Endothelial cell of umbilical vein (primary cell): ENCODE measurements at regions not wholly inside any gene's neighbourhood (a gene's known extent, or its start where the extent isn't known, plus 50 kb on each side); places are given as distances from the start of the nearest gene placed in this dataset.

Experiments used
- BruUV-seq: library from RNA; stranded (reverse); fragments of 400-500 nt; replicated peaks from 2 replicates; lab custom pipeline; 2021; lab: Mats Ljungman, UMichigan
- CTCF ChIA-PET: fragments of 300-600, 350-600 bp; sonication (Branson Sonifier 250); formaldehyde crosslinking; loops from one replicate; lab custom pipeline; 2021; ENCODE audit warnings: antibody characterized with exemption, inconsistent platforms; lab: Charles Lee
- POLR2A ChIA-PET: fragments of 300-600, 350-600 bp; sonication (Branson Sonifier 250); formaldehyde crosslinking; loops from one replicate; lab custom pipeline; 2021; ENCODE audit warnings: antibody characterized with exemption, inconsistent platforms; lab: Charles Lee
- DNase-seq: peaks from one replicate; pipeline ENCODE4 v3.0.0-alpha.2; 2011; ENCODE audit warnings: low read depth, low spot score
- FAIRE-seq: peaks from 2 replicates; lab custom pipeline; 2011; peaks lifted over from hg19 to GRCh38; lab: Jason Lieb, UNC
- H2AFZ ChIP-seq: 2 replicates; pipeline ENCODE4 v1.6.0; 2012; ENCODE audit warnings: low read depth, low read length, control low read depth, inconsistent platforms
- H3K27ac ChIP-seq: 2 replicates; pipeline ENCODE4 v1.5.1; 2011; ENCODE audit warnings: low read depth, mild to moderate bottlenecking, control low read depth, low read length, moderate library complexity; ENCODE audit not compliant: insufficient read depth
- H3K27me3 ChIP-seq, 2 experiments: 2 replicates each; pipeline versions ENCODE4 v1.6.0 to v1.6.1; 2011; ENCODE audit warnings: low read length in 2 of 2, mixed read lengths in 1 of 2; ENCODE audit not compliant: control insufficient read depth in 2 of 2, insufficient read depth in 2 of 2
- H3K36me3 ChIP-seq, 2 experiments: 2 replicates in 1 of 2; 3 replicates in 1 of 2; pipeline ENCODE4 v1.5.1; 2011; ENCODE audit warnings: low read length in 2 of 2, mild to moderate bottlenecking in 1 of 2, moderate library complexity in 1 of 2; ENCODE audit not compliant: control insufficient read depth in 2 of 2, insufficient read depth in 2 of 2; ENCODE audit errors: extremely low read depth in 1 of 2
- H3K4me1 ChIP-seq: 3 replicates; pipeline ENCODE4 v1.5.1; 2011; ENCODE audit warnings: mild to moderate bottlenecking, low read length; ENCODE audit not compliant: control insufficient read depth, insufficient read depth; ENCODE audit errors: extremely low read depth
- H3K4me2 ChIP-seq: 2 replicates; pipeline ENCODE4 v1.6.1; 2011; ENCODE audit warnings: low read length, control low read depth, mixed read lengths; ENCODE audit not compliant: insufficient read depth
- H3K4me3 ChIP-seq, 3 experiments: fragments of 200-600 bp in 1 of 3; sonication (generic), shearing (Covaris generic) in 1 of 3; replicated peaks in 1 of 3; 2 replicates each; pipeline ENCODE4 v1.5.1; 2011 to 2016; ENCODE audit warnings: control low read depth in 3 of 3, low read length in 3 of 3, mild to moderate bottlenecking in 2 of 3, inconsistent platforms in 1 of 3, low read depth in 1 of 3, moderate library complexity in 1 of 3; ENCODE audit not compliant: insufficient read depth in 1 of 3
- H3K79me2 ChIP-seq: 2 replicates; pipeline ENCODE4 v1.6.0; 2012; ENCODE audit warnings: low read length, inconsistent platforms; ENCODE audit not compliant: control insufficient read depth, insufficient read depth
- H3K9ac ChIP-seq: replicated peaks from 2 replicates; pipeline ENCODE3; 2011; ENCODE audit warnings: low read length, control low read depth; ENCODE audit not compliant: insufficient read depth; ENCODE audit errors: extremely low read depth
- H3K9me1 ChIP-seq: replicated peaks from 3 replicates; pipeline ENCODE4 v1.6.0; 2011; ENCODE audit warnings: mild to moderate bottlenecking, low read length; ENCODE audit not compliant: control insufficient read depth, insufficient read depth; ENCODE audit errors: extremely low read depth
- H3K9me3 ChIP-seq: replicated peaks from 2 replicates; pipeline ENCODE4 v1.5.1; 2012; ENCODE audit warnings: low read length, inconsistent platforms; ENCODE audit not compliant: control insufficient read depth, insufficient read depth
- H4K20me1 ChIP-seq: replicated peaks from 2 replicates; pipeline ENCODE3; 2011; ENCODE audit warnings: mild to moderate bottlenecking, low read length; ENCODE audit not compliant: control insufficient read depth, insufficient read depth; ENCODE audit errors: extremely low read depth
- FOS ChIP-seq: IDR thresholded peaks from 2 replicates; pipeline ENCODE4 v1.6.1; 2011; ENCODE audit warnings: mild to moderate bottlenecking, low read length, moderate library complexity, borderline replicate concordance; ENCODE audit not compliant: insufficient read depth
- MAX ChIP-seq: IDR thresholded peaks from 2 replicates; pipeline ENCODE4 v1.6.1; 2011; ENCODE audit not compliant: insufficient read depth, insufficient read length
- POLR2AphosphoS5 ChIP-seq: IDR thresholded peaks from 2 replicates; pipeline ENCODE4 v1.6.1; 2012; ENCODE audit warnings: low read depth, mild to moderate bottlenecking, control low read depth, low read length, moderate library complexity; ENCODE audit not compliant: insufficient read depth
- dilution Hi-C: fragments of 300-500 bp; cut with MboI; formaldehyde crosslinking; loops from one replicate; pipeline ENCODE4 v1.15.0; 2019; ENCODE audit warnings: low sequenced_read_pairs; ENCODE audit not compliant: extremely low pct_ligation_motif_present
- intact Hi-C: fragments of 100-400 bp; cut with micrococcal nuclease; formaldehyde crosslinking; loops from one replicate; pipeline ENCODE4 v1.10.0; 2022

GRCh38 chr22:48004038-48004437 lies 1241.6 kb downstream of the TBC1D22A start:
- intact Hi-C loops = no loop called here

GRCh38 chr22:48001101-48001500 lies 1238.7 kb downstream of the TBC1D22A start:
- no peaks in the 10 kb centered on the region for H4K20me1 ChIP-seq
- H3K27ac ChIP-seq = no peak overlapping the region
- no peak for DNase-seq
- peaks cover 5% of the 10 kb centered on the region for H3K9me3 ChIP-seq
- intact Hi-C loops = no loop called here
- H3K36me3 ChIP-seq = no peaks in the 10 kb centered on the region
- no TSS peak for BruUV-seq
- H3K4me2 ChIP-seq = no peak overlapping the region
- dilution Hi-C loops = no loop called here
- no peak overlapping the region for H3K4me3 ChIP-seq
- TF ChIP-seq POLR2AphosphoS5 (no peak), MAX (no peak), FOS (no peak)
- no peaks in the 10 kb centered on the region for H3K9me1 ChIP-seq
- H3K27me3 ChIP-seq = no peaks in the 10 kb centered on the region
- ChIA-PET CTCF (no interaction called here), POLR2A (no interaction called here)
- no peaks in the 10 kb centered on the region for H3K4me1 ChIP-seq
- FAIRE-seq = no peak
- no peaks in the 10 kb centered on the region for H3K79me2 ChIP-seq
- no peak overlapping the region for H2AFZ ChIP-seq
- no peak overlapping the region for H3K9ac ChIP-seq

More at GRCh38 chr22:48004038-48004437, 1241.6 kb downstream of the TBC1D22A start:
- FAIRE-seq = no peak
- Histone ChIP-seq H2AFZ (no peak overlapping the region), H3K36me3 (no peaks in the 10 kb centered on the region), H3K79me2 (no peaks in the 10 kb centered on the region), H3K9ac (no peak overlapping the region), H3K4me1 (no peaks in the 10 kb centered on the region), H3K9me3 (peaks cover 8% of the 10 kb centered on the region), H4K20me1 (no peaks in the 10 kb centered on the region), H3K27me3 (no peaks in the 10 kb centered on the region), H3K9me1 (no peaks in the 10 kb centered on the region), H3K27ac (no peak overlapping the region), H3K4me3 (no peak overlapping the region), H3K4me2 (no peak overlapping the region)
- no peak for DNase-seq
- ChIA-PET CTCF (no interaction called here), POLR2A (no interaction called here)
- dilution Hi-C loops = no loop called here
- BruUV-seq = no TSS peak
- TF ChIP-seq FOS = no peak
